IMR-90 (cell line): ENCODE measurements at regions not wholly inside any gene's neighbourhood (a gene's known extent, or its start where the extent isn't known, plus 50 kb on each side); places are given as distances from the start of the nearest gene placed in this dataset.
"Not testable (repeated sequence)": the region's sequence is repeated elsewhere in the genome, so short reads cannot be mapped to it uniquely, and the experiment has no call there.

Experiments used
- CHD1 ChIP-seq: IDR thresholded peaks from 2 replicates; pipeline ENCODE4 v1.6.1; 2012; ENCODE audit warnings: low read depth, low read length, improper control_type of control experiment
- CTCF ChIP-seq: conservative IDR thresholded peaks from 2 replicates; pipeline ENCODE4 v1.5.1; 2012; ENCODE audit warnings: mild to moderate bottlenecking, low read depth, low read length, improper control_type of control experiment
- FOS ChIP-seq: fragments of 150-350 bp; IDR thresholded peaks from 2 replicates; pipeline ENCODE4 v1.6.1; 2016; ENCODE audit warnings: low read depth, low read length
- MAFK ChIP-seq: IDR thresholded peaks from 2 replicates; pipeline ENCODE4 v1.6.1; 2012; ENCODE audit warnings: low read depth, low read length, improper control_type of control experiment
- MXI1 ChIP-seq: IDR thresholded peaks from 2 replicates; pipeline ENCODE4 v1.6.1; 2012; ENCODE audit warnings: low read depth, mild to moderate bottlenecking, low read length, moderate library complexity, borderline replicate concordance
- NFE2L2 ChIP-seq: fragments of 150-350 bp; IDR thresholded peaks from 2 replicates; pipeline ENCODE4 v1.6.1; 2016; ENCODE audit warnings: low read depth, mild to moderate bottlenecking, low read length
- POLR2A ChIP-seq: IDR thresholded peaks from 2 replicates; pipeline ENCODE4 v1.6.1; 2012; ENCODE audit warnings: mild to moderate bottlenecking, low read depth, low read length
- RAD21 ChIP-seq: IDR thresholded peaks from 2 replicates; pipeline ENCODE4 v1.6.1; 2012; ENCODE audit warnings: low read length, improper control_type of control experiment
- RFX5 ChIP-seq: IDR thresholded peaks from 2 replicates; pipeline ENCODE4 v1.8.0; 2012; ENCODE audit warnings: low read depth, mild to moderate bottlenecking, low read length, moderate library complexity
- SMC3 ChIP-seq: fragments of 150-350 bp; IDR thresholded peaks from 2 replicates; pipeline ENCODE4 v1.6.1; 2016; ENCODE audit warnings: low read depth, mild to moderate bottlenecking, antibody characterized with exemption, low read length, moderate library complexity

GRCh38 chr4:77300996-77301395 is 144.0 kb downstream of the CCNG2 start:
- not testable (repeated sequence) for TF ChIP-seq CTCF, NFE2L2, SMC3, RFX5, CHD1, POLR2A, MAFK, RAD21, FOS, MXI1
